ENCODE measurements at regions not wholly inside any gene's neighbourhood (a gene's known extent, or its start where the extent isn't known, plus 50 kb on each side); places are given as distances from the start of the nearest gene placed in this dataset.

DNA sequence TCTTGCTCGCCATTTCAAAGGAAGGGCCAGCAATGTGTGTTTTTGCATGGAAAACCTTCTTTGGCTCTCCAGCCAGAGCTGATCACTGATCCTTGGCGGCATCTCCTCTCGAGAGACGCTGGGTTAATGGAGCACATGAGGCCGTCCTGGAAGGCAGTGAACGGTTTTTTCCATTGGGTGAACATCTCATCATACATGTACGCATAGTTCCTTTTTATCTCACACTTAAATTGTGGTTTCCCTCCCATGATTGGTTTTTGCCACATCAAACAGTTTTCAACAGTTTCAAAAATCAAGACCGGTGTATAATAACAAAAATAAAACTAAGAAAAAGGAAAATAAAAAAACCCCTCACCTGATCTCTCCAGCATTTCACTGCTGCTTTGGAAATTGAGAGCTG is 276.4 kb downstream of the TCF7L2 start:
- Histone ChIP-seq H3K4me3 (no peak overlapping the region), H3K36me3 (no peaks in the 10 kb centered on the region), H3K27ac (replicated peaks in 1 of 4) (no peak overlapping the region), H3K27me3 (peaks cover 0 to 5% (median 0%) of the 10 kb centered on the region in 4 donors), H3K9me3 (no peaks in the 10 kb centered on the region), H3K4me1 (peaks cover 0 to 2% (median 0%) of the 10 kb centered on the region in 4 donors)
- DNase-seq (ENCODE audit: extremely low spot score), result no peak
- intact Hi-C loops (cut with DNase I), result no loop called here
- 85% methylated on average over 8 of the region's 8 CpGs for WGBS
- TF ChIP-seq CTCF (IDR thresholded peaks at IDR 0.05) (no peak), EP300 (IDR thresholded peaks at IDR 0.05) (no peak), POLR2AphosphoS5 (IDR thresholded peaks at IDR 0.05) (no peak), POLR2A (IDR thresholded peaks at IDR 0.05; ENCODE audit: low read depth) (no peak)

GRCh38 chr10:113226831-113227445 is 276.9 kb downstream of the TCF7L2 start:
- peak; percentile 85 for DNase-seq (ENCODE audit: extremely low spot score)
- no peak overlapping the region for H3K27ac ChIP-seq (replicated peaks in 1 of 4)
- intact Hi-C loops (cut with DNase I), result no loop called here
- H3K4me1 ChIP-seq, result peaks cover 0 to 2% (median 0%) of the 10 kb centered on the region in 4 donors
- H3K4me3 ChIP-seq, result no peak overlapping the region
- WGBS, result 74% methylated on average over 8 of the region's 8 CpGs
- H3K9me3 ChIP-seq, result no peaks in the 10 kb centered on the region
- H3K27me3 ChIP-seq, result peaks cover 0 to 5% (median 0%) of the 10 kb centered on the region in 4 donors
- H3K36me3 ChIP-seq, result no peaks in the 10 kb centered on the region
- TF ChIP-seq POLR2A (IDR thresholded peaks at IDR 0.05; ENCODE audit: low read depth) (no peak), POLR2AphosphoS5 (IDR thresholded peaks at IDR 0.05) (no peak), EP300 (IDR thresholded peaks at IDR 0.05) (no peak), CTCF (IDR thresholded peaks at IDR 0.05) (no peak)

- TF ChIP-seq CTCF (IDR thresholded peaks at IDR 0.05), result no peak
- no peak for TF ChIP-seq POLR2A (IDR thresholded peaks at IDR 0.05; ENCODE audit: low read depth)
- TF ChIP-seq EP300 (IDR thresholded peaks at IDR 0.05), result no peak
- no peak for TF ChIP-seq POLR2AphosphoS5 (IDR thresholded peaks at IDR 0.05)
- DNase-seq (ENCODE audit: extremely low spot score), result peak; percentile 37
- no peak overlapping the region for H3K4me3 ChIP-seq
- H3K36me3 ChIP-seq, result no peaks in the 10 kb centered on the region
- peaks cover 0 to 2% (median 0%) of the 10 kb centered on the region in 4 donors for H3K4me1 ChIP-seq
- intact Hi-C loops (cut with DNase I), result no loop called here
- 84% methylated on average over 7 of the region's 7 CpGs for WGBS
- no peaks in the 10 kb centered on the region for H3K9me3 ChIP-seq
- H3K27ac ChIP-seq (replicated peaks in 1 of 4), result no peak overlapping the region
- H3K27me3 ChIP-seq, result no peaks in the 10 kb centered on the region
These were observed 278.5 kb downstream of the TCF7L2 start for GRCh38 chr10:113228530-113228929.

DNA sequence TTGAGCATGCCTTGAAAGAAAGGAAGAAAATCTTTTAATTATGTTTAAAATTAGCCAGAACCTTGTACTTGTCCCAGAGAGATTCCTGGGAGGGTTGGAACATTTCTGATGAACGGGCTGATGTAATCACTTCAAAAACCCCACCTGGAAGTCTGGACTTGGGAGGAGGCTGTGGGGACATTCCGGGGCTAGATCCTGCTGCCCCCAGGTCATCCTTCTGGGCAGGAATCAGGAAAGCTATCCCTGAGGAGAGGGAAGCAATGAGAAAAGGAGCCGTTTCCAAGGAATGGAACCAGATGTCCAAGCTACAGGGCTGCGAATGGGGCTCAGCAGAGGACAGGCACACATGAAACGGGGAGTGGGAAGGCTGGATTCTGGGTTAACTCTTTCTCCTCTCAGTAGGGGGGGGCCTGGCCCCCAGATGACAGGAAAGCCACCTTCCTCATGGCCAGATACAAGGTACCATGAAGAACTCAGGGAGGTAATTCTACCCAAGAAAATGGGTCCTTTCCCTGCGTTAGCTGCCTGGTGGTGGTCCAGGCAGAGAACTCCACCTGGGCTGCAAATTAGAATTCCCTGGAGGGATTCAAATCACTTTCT is 280.1 kb downstream of the TCF7L2 start:
- Histone ChIP-seq H3K9me3 (no peaks in the 10 kb centered on the region), H3K36me3 (no peaks in the 10 kb centered on the region), H3K27me3 (no peaks in the 10 kb centered on the region), H3K4me3 (no peak overlapping the region), H3K27ac (replicated peaks in 1 of 4) (no peak overlapping the region), H3K4me1 (peaks cover 0 to 2% (median 0%) of the 10 kb centered on the region in 4 donors)
- intact Hi-C loops (cut with DNase I), result no loop called here
- WGBS, result 58% methylated on average over 6 of the region's 6 CpGs
- peak; percentile 64 for DNase-seq (ENCODE audit: extremely low spot score)
- TF ChIP-seq CTCF (IDR thresholded peaks at IDR 0.05) (no peak), POLR2AphosphoS5 (IDR thresholded peaks at IDR 0.05) (no peak), EP300 (IDR thresholded peaks at IDR 0.05) (no peak), POLR2A (IDR thresholded peaks at IDR 0.05; ENCODE audit: low read depth) (no peak)

Measured in esophagus muscularis mucosa (tissue), 4 donors.